ENCODE measurements at regions not wholly inside any gene's neighbourhood (a gene's known extent, or its start where the extent isn't known, plus 50 kb on each side); places are given as distances from the start of the nearest gene placed in this dataset.

- no peak for TF ChIP-seq CTCF (IDR thresholded peaks at IDR 0.05)
- no peak for DNase-seq (ENCODE audit: extremely low spot score, unreplicated experiment)
- H3K9me3 Mint-ChIP-seq (ENCODE audit: unreplicated experiment): peaks cover 18% of the 10 kb centered on the region
Measured at GRCh38 chr14:37665479-37665878, 70.0 kb downstream of the TTC6 start.

GRCh38 chr14:37665951-37666350, 70.5 kb downstream of the TTC6 start:
- H3K9me3 Mint-ChIP-seq (ENCODE audit: unreplicated experiment): peaks cover 16% of the 10 kb centered on the region
- no peak for TF ChIP-seq CTCF (IDR thresholded peaks at IDR 0.05)
- H3K27ac Mint-ChIP-seq (ENCODE audit: unreplicated experiment): no peak overlapping the region

More at GRCh38 chr14:37665479-37665878, 70.0 kb downstream of the TTC6 start:
- Mint-ChIP-seq H3K27me3 (ENCODE audit: unreplicated experiment) (peaks cover 2% of the 10 kb centered on the region), H3K27ac (ENCODE audit: unreplicated experiment) (no peak overlapping the region), H3K4me3 (ENCODE audit: unreplicated experiment) (no peak overlapping the region), H3K36me3 (ENCODE audit: unreplicated experiment) (no peaks in the 10 kb centered on the region), H3K4me1 (ENCODE audit: unreplicated experiment) (no peaks in the 10 kb centered on the region)

GRCh38 chr14:37668646-37669045, 73.2 kb downstream of the TTC6 start:
- DNase-seq (ENCODE audit: extremely low spot score, unreplicated experiment): no peak
- no peaks in the 10 kb centered on the region for H3K36me3 Mint-ChIP-seq (ENCODE audit: unreplicated experiment)

More at GRCh38 chr14:37665951-37666350, 70.5 kb downstream of the TTC6 start:
- H3K27me3 Mint-ChIP-seq (ENCODE audit: unreplicated experiment): peaks cover 2% of the 10 kb centered on the region
- no peaks in the 10 kb centered on the region for H3K4me1 Mint-ChIP-seq (ENCODE audit: unreplicated experiment)
- H3K36me3 Mint-ChIP-seq (ENCODE audit: unreplicated experiment): no peaks in the 10 kb centered on the region
- no peak overlapping the region for H3K4me3 Mint-ChIP-seq (ENCODE audit: unreplicated experiment)
- DNase-seq (ENCODE audit: extremely low spot score, unreplicated experiment): no peak

GRCh38 chr14:37669242-37669641, 73.8 kb downstream of the TTC6 start:
- no peaks in the 10 kb centered on the region for H3K4me1 Mint-ChIP-seq (ENCODE audit: unreplicated experiment)
- no peak overlapping the region for H3K27ac Mint-ChIP-seq (ENCODE audit: unreplicated experiment)
- H3K4me3 Mint-ChIP-seq (ENCODE audit: unreplicated experiment): no peak overlapping the region
- no peaks in the 10 kb centered on the region for H3K9me3 Mint-ChIP-seq (ENCODE audit: unreplicated experiment)
- no peak for DNase-seq (ENCODE audit: extremely low spot score, unreplicated experiment)
- no peaks in the 10 kb centered on the region for H3K36me3 Mint-ChIP-seq (ENCODE audit: unreplicated experiment)
- peaks cover 8% of the 10 kb centered on the region for H3K27me3 Mint-ChIP-seq (ENCODE audit: unreplicated experiment)
- no peak for TF ChIP-seq CTCF (IDR thresholded peaks at IDR 0.05)

More at GRCh38 chr14:37668646-37669045, 73.2 kb downstream of the TTC6 start:
- Mint-ChIP-seq H3K9me3 (ENCODE audit: unreplicated experiment) (no peaks in the 10 kb centered on the region), H3K4me1 (ENCODE audit: unreplicated experiment) (no peaks in the 10 kb centered on the region), H3K27ac (ENCODE audit: unreplicated experiment) (no peak overlapping the region), H3K4me3 (ENCODE audit: unreplicated experiment) (no peak overlapping the region), H3K27me3 (ENCODE audit: unreplicated experiment) (peaks cover 8% of the 10 kb centered on the region)
- TF ChIP-seq CTCF (IDR thresholded peaks at IDR 0.05): no peak

- DNase-seq (ENCODE audit: extremely low spot score, unreplicated experiment): no peak
- no peaks in the 10 kb centered on the region for H3K9me3 Mint-ChIP-seq (ENCODE audit: unreplicated experiment)
- no peaks in the 10 kb centered on the region for H3K36me3 Mint-ChIP-seq (ENCODE audit: unreplicated experiment)
- no peak overlapping the region for H3K4me3 Mint-ChIP-seq (ENCODE audit: unreplicated experiment)
- no peak for TF ChIP-seq CTCF (IDR thresholded peaks at IDR 0.05)
- no peaks in the 10 kb centered on the region for H3K4me1 Mint-ChIP-seq (ENCODE audit: unreplicated experiment)
- no peak overlapping the region for H3K27ac Mint-ChIP-seq (ENCODE audit: unreplicated experiment)
- peaks cover 16% of the 10 kb centered on the region for H3K27me3 Mint-ChIP-seq (ENCODE audit: unreplicated experiment)
Measured at GRCh38 chr14:37673439-37673838, 78.0 kb downstream of the TTC6 start.

All from osteocyte (in vitro differentiated cells).